ENCODE measurements at regions not wholly inside any gene's neighbourhood (a gene's known extent, or its start where the extent isn't known, plus 50 kb on each side); places are given as distances from the start of the nearest gene placed in this dataset.
A peak's percentile ranks its signal among the peaks of the same experiment; 100 is the strongest.

GRCh38 chr16:74034862-74035261 lies 261.8 kb upstream of the PSMD7 start:
- TF ChIP-seq RAD21 (IDR thresholded peaks at IDR 0.05; ENCODE audit: insufficient read depth, low read depth, low read length) = peak; percentile 33
- no peak for TF ChIP-seq CBFB (IDR thresholded peaks at IDR 0.05; ENCODE audit: low read depth)
- TF ChIP-seq MYC (IDR thresholded peaks at IDR 0.05; ENCODE audit: insufficient read depth, insufficient read length, insufficient replicate concordance, low read length, severe bottlenecking) = no peak
- TF ChIP-seq RAD51 (IDR thresholded peaks at IDR 0.05) = no peak
